Esophagus muscularis mucosa (tissue), 4 donors: ENCODE measurements at regions not wholly inside any gene's neighbourhood (a gene's known extent, or its start where the extent isn't known, plus 50 kb on each side); places are given as distances from the start of the nearest gene placed in this dataset.

ENCODE experiments used
- DNase-seq: peaks from one replicate; pipeline ENCODE4 v3.0.0-alpha.2; 2017; ENCODE audit errors: extremely low spot score
- H3K27ac ChIP-seq, 4 donors: fragments of 200-600 bp; sonication (generic); replicated peaks in 1 of 4; 1 replicate in 3 of 4; 2 replicates in 1 of 4; pipeline ENCODE4 v1.5.1; 2016 to 2019; ENCODE audit warnings: mild to moderate bottlenecking in 1 of 4
- H3K27me3 ChIP-seq, 4 donors: fragments of 200-600 bp; sonication (generic); one replicate each; pipeline versions ENCODE4 v1.5.1 to v1.6.0; 2016 to 2019
- H3K36me3 ChIP-seq, 4 donors: fragments of 200-600 bp; sonication (generic); one replicate each; pipeline ENCODE4 v1.5.1; 2016 to 2019
- H3K4me1 ChIP-seq, 4 donors: fragments of 200-600 bp; sonication (generic); one replicate each; pipeline ENCODE4 v1.5.1; 2016 to 2019
- H3K4me3 ChIP-seq, 4 donors: fragments of 200-600 bp; sonication (generic); 1 replicate in 2 of 4; 2 replicates in 2 of 4; pipeline ENCODE4 v1.5.1; 2016 to 2019; ENCODE audit warnings: mild to moderate bottlenecking in 4 of 4, moderate library complexity in 1 of 4
- H3K9me3 ChIP-seq, 4 donors: fragments of 200-600 bp; sonication (generic); 1 replicate in 3 of 4; 2 replicates in 1 of 4; pipeline ENCODE4 v1.5.1; 2016 to 2019
- CTCF ChIP-seq, 3 experiments: fragments of 200-600 bp in 2 of 3; fragments of 450-650 bp in 1 of 3; sonication (generic) in 2 of 3; IDR thresholded peaks; one replicate each; pipeline ENCODE4 v1.5.1; 2017 to 2019; ENCODE audit warnings: antibody characterized with exemption in 3 of 3, mild to moderate bottlenecking in 2 of 3, moderate library complexity in 1 of 3
- EP300 ChIP-seq: sonication (generic); formaldehyde crosslinking; IDR thresholded peaks from one replicate; pipeline ENCODE4 v1.6.1; 2017; ENCODE audit warnings: antibody characterized with exemption
- POLR2A ChIP-seq: fragments of 450-650 bp; IDR thresholded peaks from one replicate; pipeline ENCODE4 v1.6.1; 2017; ENCODE audit warnings: antibody characterized with exemption, moderate library complexity, mild to moderate bottlenecking, low read depth
- POLR2AphosphoS5 ChIP-seq, 2 donors: sonication (generic); formaldehyde crosslinking; IDR thresholded peaks; one replicate each; pipeline ENCODE4 v1.6.1; 2017; ENCODE audit warnings: antibody characterized with exemption in 2 of 2
- WGBS: methylation state at CpG from one replicate; pipeline ENCODE4 v1.1.5; 2018; 5-methylcytosine and 5-hydroxymethylcytosine counted together
- intact Hi-C: fragments of 100-400 bp; cut with DNase I; formaldehyde crosslinking; loops from one replicate; pipeline ENCODE4 v1.15.1; 2023

GRCh38 chr12:84091651-84092050 is 820.9 kb downstream of the SLC6A15 start:
- no peak overlapping the region for H3K27ac ChIP-seq
- intact Hi-C loops, result no loop called here
- DNase-seq, result no peak
- TF ChIP-seq POLR2AphosphoS5 (IDR thresholded peaks at IDR 0.05) (no peak), EP300 (no peak), CTCF (IDR thresholded peaks at IDR 0.05) (no peak), POLR2A (no peak)
- H3K4me3 ChIP-seq, result no peak overlapping the region
- no peaks in the 10 kb centered on the region for H3K9me3 ChIP-seq
- H3K27me3 ChIP-seq, result no peaks in the 10 kb centered on the region
- WGBS, result 100% methylated on average over 3 of the region's 4 CpGs
- no peaks in the 10 kb centered on the region for H3K4me1 ChIP-seq
- no peaks in the 10 kb centered on the region for H3K36me3 ChIP-seq

- no peak overlapping the region for H3K27ac ChIP-seq
- no peaks in the 10 kb centered on the region for H3K4me1 ChIP-seq
- no peaks in the 10 kb centered on the region for H3K27me3 ChIP-seq
- no peaks in the 10 kb centered on the region for H3K36me3 ChIP-seq
- TF ChIP-seq POLR2AphosphoS5 (IDR thresholded peaks at IDR 0.05) (no peak), EP300 (no peak), CTCF (IDR thresholded peaks at IDR 0.05) (no peak), POLR2A (no peak)
- intact Hi-C loops, result no loop called here
- H3K4me3 ChIP-seq, result no peak overlapping the region
- WGBS, result 72% methylated on average over 4 of the region's 4 CpGs
- H3K9me3 ChIP-seq, result no peaks in the 10 kb centered on the region
- no peak for DNase-seq
Measured at GRCh38 chr12:84089356-84089755, 823.2 kb downstream of the SLC6A15 start.

GRCh38 chr12:84085046-84085445 is 827.6 kb downstream of the SLC6A15 start:
- H3K4me1 ChIP-seq, result no peaks in the 10 kb centered on the region
- 69% methylated on average over 3 of the region's 3 CpGs for WGBS
- no peaks in the 10 kb centered on the region for H3K9me3 ChIP-seq
- no peaks in the 10 kb centered on the region for H3K27me3 ChIP-seq
- no peak overlapping the region for H3K4me3 ChIP-seq
- H3K36me3 ChIP-seq, result no peaks in the 10 kb centered on the region
- TF ChIP-seq EP300 (no peak), POLR2AphosphoS5 (IDR thresholded peaks at IDR 0.05) (no peak), CTCF (IDR thresholded peaks at IDR 0.05) (no peak), POLR2A (no peak)
- H3K27ac ChIP-seq, result no peak overlapping the region
- no peak for DNase-seq
- intact Hi-C loops, result no loop called here

- TF ChIP-seq POLR2AphosphoS5 (IDR thresholded peaks at IDR 0.05), result no peak
- no peak for TF ChIP-seq POLR2A
- no peaks in the 10 kb centered on the region for H3K9me3 ChIP-seq
- no peaks in the 10 kb centered on the region for H3K4me1 ChIP-seq
- DNase-seq, result no peak
- no peaks in the 10 kb centered on the region for H3K36me3 ChIP-seq
- WGBS, result 94% methylated on average over 1 of the region's 1 CpG
- no peaks in the 10 kb centered on the region for H3K27me3 ChIP-seq
- intact Hi-C loops, result no loop called here
- H3K27ac ChIP-seq, result no peak overlapping the region
- no peak overlapping the region for H3K4me3 ChIP-seq
Measured at GRCh38 chr12:84079626-84080025, 833.0 kb downstream of the SLC6A15 start.

- intact Hi-C loops, result no loop called here
Measured at GRCh38 chr12:84077679-84078078, 834.9 kb downstream of the SLC6A15 start.

More at GRCh38 chr12:84077679-84078078, 834.9 kb downstream of the SLC6A15 start:
- no peak overlapping the region for H3K27ac ChIP-seq
- no peaks in the 10 kb centered on the region for H3K4me1 ChIP-seq
- DNase-seq, result no peak
- H3K9me3 ChIP-seq, result no peaks in the 10 kb centered on the region
- H3K4me3 ChIP-seq, result no peak overlapping the region
- H3K36me3 ChIP-seq, result no peaks in the 10 kb centered on the region
- no peaks in the 10 kb centered on the region for H3K27me3 ChIP-seq
- TF ChIP-seq POLR2AphosphoS5 (IDR thresholded peaks at IDR 0.05), result no peak
- TF ChIP-seq EP300, result no peak
- TF ChIP-seq POLR2A, result no peak
- TF ChIP-seq CTCF (IDR thresholded peaks at IDR 0.05), result no peak
